ENCODE measurements at regions not wholly inside any gene's neighbourhood (a gene's known extent, or its start where the extent isn't known, plus 50 kb on each side); places are given as distances from the start of the nearest gene placed in this dataset.
A peak's percentile ranks its signal among the peaks of the same experiment; 100 is the strongest.
"Not testable (repeated sequence)": the region's sequence is repeated elsewhere in the genome, so short reads cannot be mapped to it uniquely, and the experiment has no call there.

DNA sequence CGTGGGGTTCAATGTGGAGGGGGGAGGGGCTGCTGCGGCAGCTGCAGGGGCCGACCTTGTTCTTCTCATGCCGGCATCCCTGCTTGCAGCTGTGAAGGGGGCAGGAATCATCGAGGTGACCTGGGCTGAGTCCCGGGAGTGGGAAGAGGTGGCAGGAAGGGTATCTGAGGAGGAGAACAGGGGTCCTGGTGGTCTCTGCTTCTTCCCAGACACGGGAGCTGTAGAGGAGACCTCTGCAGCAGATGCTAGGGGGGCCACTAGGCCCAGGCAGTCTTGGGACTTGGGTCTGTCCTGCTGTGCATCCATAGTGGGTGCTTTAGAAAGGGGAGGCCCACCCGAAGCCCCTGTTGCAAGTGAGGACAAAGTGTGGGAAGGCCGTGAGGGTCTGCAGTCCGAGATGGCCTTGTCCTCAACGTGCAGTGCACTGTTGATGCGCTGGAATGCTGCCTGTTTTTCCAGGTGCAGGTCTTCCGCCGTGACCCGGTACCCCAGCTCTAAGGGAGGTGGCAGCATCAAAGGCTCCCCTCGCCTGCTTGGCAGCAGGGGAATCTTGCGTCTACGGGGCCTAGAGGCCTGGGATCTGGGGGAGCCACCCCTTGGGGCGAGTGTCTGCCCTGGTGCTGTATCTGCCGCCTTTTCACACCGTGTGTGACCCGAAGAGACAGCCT, 1370.0 kb downstream of the CDH12 start:
- RAD21 ChIA-PET (ENCODE audit: unreplicated experiment); SMC1A ChIA-PET (ENCODE audit: uncharacterized antibody, unreplicated experiment): not testable (repeated sequence)

DNA sequence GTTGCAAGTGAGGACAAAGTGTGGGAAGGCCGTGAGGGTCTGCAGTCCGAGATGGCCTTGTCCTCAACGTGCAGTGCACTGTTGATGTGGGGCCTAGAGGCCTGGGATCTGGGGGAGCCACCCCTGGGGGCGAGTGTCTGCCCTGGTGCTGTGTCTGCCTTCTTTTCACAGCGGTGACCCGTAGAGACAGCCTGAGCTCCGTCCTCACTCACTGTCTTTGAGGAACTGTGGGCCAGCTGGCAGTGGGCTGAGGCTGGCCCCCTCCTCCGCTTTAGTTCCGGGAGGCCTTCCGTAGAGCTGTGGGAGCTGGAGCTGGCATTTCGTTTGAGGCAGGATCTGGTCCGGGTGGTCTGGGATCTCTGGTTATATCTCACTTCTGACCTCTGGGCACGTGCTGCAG, 1370.6 kb downstream of the CDH12 start:
- POLR2A ChIA-PET; CTCF ChIA-PET; RAD21 ChIA-PET (ENCODE audit: unreplicated experiment); FAIRE-seq; H3K27me3 ChIP-seq (replicated peaks in 1 of 2; ENCODE audit: control insufficient read depth in 2 of 2, insufficient read depth in 2 of 2, low read length in 1 of 2); intact Hi-C loops (cut with micrococcal nuclease; ENCODE audit: unreplicated experiment); H3K4me1 ChIP-seq (ENCODE audit: control insufficient read depth, insufficient read depth, low read length); ATAC-seq; SMC1A ChIA-PET (ENCODE audit: uncharacterized antibody, unreplicated experiment); DNase-seq (ENCODE audit: low read depth, low spot score); in situ Hi-C loops (cut with MboI); H3K79me2 ChIP-seq (ENCODE audit: control insufficient read depth, insufficient read depth, low read length); H3K9me3 ChIP-seq (replicated peaks; ENCODE audit: control insufficient read depth, insufficient read depth, low read length); H3K36me3 ChIP-seq (ENCODE audit: control insufficient read depth in 2 of 2, insufficient read depth in 2 of 2, low read length in 1 of 2); H4K20me1 ChIP-seq (ENCODE audit: control insufficient read depth, insufficient read depth); BruUV-seq (replicated peaks); H3K27ac ChIP-seq (ENCODE audit: control insufficient read depth, insufficient read depth); H3K4me2 ChIP-seq (ENCODE audit: control insufficient read depth, insufficient read depth); H3K9ac ChIP-seq (ENCODE audit: control insufficient read depth, insufficient read depth, low read length); H3K4me3 ChIP-seq; H2AFZ ChIP-seq (ENCODE audit: control insufficient read depth, low read depth, low read length): not testable (repeated sequence)
- WGBS (ENCODE audit: insufficient coverage, insufficient replicate concordance, low lambda C conversion rate, missing lambda C conversion rate): 86% methylated on average over 13 of the region's 13 CpGs

More for the DNA sequence above, 1370.0 kb downstream of the CDH12 start:
- H3K27ac ChIP-seq (ENCODE audit: control insufficient read depth, insufficient read depth); H3K4me2 ChIP-seq (ENCODE audit: control insufficient read depth, insufficient read depth); H3K36me3 ChIP-seq (ENCODE audit: control insufficient read depth in 2 of 2, insufficient read depth in 2 of 2, low read length in 1 of 2); intact Hi-C loops (cut with micrococcal nuclease; ENCODE audit: unreplicated experiment); ATAC-seq; H3K27me3 ChIP-seq (replicated peaks in 1 of 2; ENCODE audit: control insufficient read depth in 2 of 2, insufficient read depth in 2 of 2, low read length in 1 of 2); H3K9ac ChIP-seq (ENCODE audit: control insufficient read depth, insufficient read depth, low read length); POLR2A ChIA-PET; H2AFZ ChIP-seq (ENCODE audit: control insufficient read depth, low read depth, low read length); H4K20me1 ChIP-seq (ENCODE audit: control insufficient read depth, insufficient read depth); H3K79me2 ChIP-seq (ENCODE audit: control insufficient read depth, insufficient read depth, low read length); H3K4me3 ChIP-seq; DNase-seq (ENCODE audit: low read depth, low spot score); in situ Hi-C loops (cut with MboI); FAIRE-seq; CTCF ChIA-PET; BruUV-seq (replicated peaks); H3K4me1 ChIP-seq (ENCODE audit: control insufficient read depth, insufficient read depth, low read length); H3K9me3 ChIP-seq (replicated peaks; ENCODE audit: control insufficient read depth, insufficient read depth, low read length): not testable (repeated sequence)
- 93% methylated on average over 20 of the region's 22 CpGs for WGBS (ENCODE audit: insufficient coverage, insufficient replicate concordance, low lambda C conversion rate, missing lambda C conversion rate)

DNA sequence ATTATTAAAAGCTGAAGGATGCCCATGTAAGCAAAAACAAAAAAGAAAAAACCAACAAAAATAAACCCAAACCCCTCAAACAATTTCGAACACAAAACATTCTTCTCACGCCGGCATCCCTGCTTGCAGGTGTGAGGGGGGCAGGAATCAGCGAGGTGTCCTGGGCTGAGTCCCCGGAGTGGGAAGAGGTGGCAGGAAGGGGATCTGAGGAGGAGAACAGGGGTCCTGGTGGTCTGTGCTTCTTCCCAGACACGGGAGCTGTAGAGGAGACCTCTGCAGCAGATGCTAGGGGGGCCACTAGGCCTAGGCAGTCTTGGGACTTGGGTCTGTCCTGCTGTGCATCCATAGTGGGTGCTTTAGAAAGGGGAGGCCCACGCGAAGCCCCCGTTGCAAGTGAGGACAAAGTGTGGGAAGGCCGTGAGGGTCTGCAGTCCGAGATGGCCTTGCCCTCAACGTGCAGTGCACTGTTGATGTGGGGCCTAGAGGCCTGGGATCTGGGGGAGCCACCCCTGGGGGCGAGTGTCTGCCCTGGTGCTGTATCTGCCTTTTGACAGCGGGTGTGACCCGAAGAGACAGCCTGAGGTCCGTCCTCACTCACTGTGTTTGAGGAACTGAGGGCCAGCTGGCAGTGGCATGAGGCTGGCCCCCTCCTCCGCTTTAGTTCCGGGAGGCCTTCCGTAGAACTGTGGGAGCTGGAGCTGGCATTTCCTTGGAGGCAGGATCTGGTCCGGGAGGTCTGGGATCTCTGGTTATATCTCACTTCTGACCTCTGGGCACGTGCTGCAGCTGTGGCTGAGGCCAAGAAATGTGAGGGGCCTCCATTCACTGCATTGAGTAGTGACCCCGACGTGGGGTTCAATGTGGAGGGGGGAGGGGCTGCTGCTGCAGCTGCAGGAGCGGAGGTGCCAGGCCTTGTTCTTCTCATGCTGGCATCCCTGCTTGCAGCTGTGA, 1371.5 kb downstream of the CDH12 start:
- H3K36me3 ChIP-seq (ENCODE audit: control insufficient read depth in 2 of 2, insufficient read depth in 2 of 2, low read length in 1 of 2); CTCF ChIA-PET; H3K4me1 ChIP-seq (ENCODE audit: control insufficient read depth, insufficient read depth, low read length); H2AFZ ChIP-seq (ENCODE audit: control insufficient read depth, low read depth, low read length); BruUV-seq (replicated peaks); RAD21 ChIA-PET (ENCODE audit: unreplicated experiment); POLR2A ChIA-PET; ATAC-seq; H3K4me3 ChIP-seq; SMC1A ChIA-PET (ENCODE audit: uncharacterized antibody, unreplicated experiment); H3K79me2 ChIP-seq (ENCODE audit: control insufficient read depth, insufficient read depth, low read length); H3K27ac ChIP-seq (ENCODE audit: control insufficient read depth, insufficient read depth); H3K27me3 ChIP-seq (replicated peaks in 1 of 2; ENCODE audit: control insufficient read depth in 2 of 2, insufficient read depth in 2 of 2, low read length in 1 of 2); in situ Hi-C loops (cut with MboI); FAIRE-seq; DNase-seq (ENCODE audit: low read depth, low spot score); H3K9ac ChIP-seq (ENCODE audit: control insufficient read depth, insufficient read depth, low read length); H3K9me3 ChIP-seq (replicated peaks; ENCODE audit: control insufficient read depth, insufficient read depth, low read length); H4K20me1 ChIP-seq (ENCODE audit: control insufficient read depth, insufficient read depth); intact Hi-C loops (cut with micrococcal nuclease; ENCODE audit: unreplicated experiment); H3K4me2 ChIP-seq (ENCODE audit: control insufficient read depth, insufficient read depth): not testable (repeated sequence)
- WGBS (ENCODE audit: insufficient coverage, insufficient replicate concordance, low lambda C conversion rate, missing lambda C conversion rate): 88% methylated on average over 24 of the region's 24 CpGs

DNA sequence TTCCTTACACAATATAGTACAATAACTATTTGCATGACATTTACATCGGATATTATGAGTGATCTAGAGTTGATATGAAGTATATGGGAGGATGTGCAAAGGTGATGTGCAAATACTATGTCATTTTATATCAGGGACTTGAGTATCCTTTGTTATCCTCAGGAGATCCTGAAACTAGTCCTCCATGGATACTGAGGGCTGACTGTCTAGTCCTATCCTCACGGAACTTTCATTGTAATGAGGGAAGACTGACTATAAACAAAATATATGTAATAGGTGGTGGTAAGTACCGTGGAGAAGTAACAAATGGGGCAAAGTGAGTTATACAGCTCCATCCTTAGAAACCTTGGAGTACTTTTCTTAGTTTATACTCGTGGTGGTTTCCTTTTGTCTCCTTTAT, 1373.1 kb downstream of the CDH12 start:
- BruUV-seq (replicated peaks); H4K20me1 ChIP-seq (ENCODE audit: control insufficient read depth, insufficient read depth); FAIRE-seq; H3K4me1 ChIP-seq (ENCODE audit: control insufficient read depth, insufficient read depth, low read length); H3K27ac ChIP-seq (ENCODE audit: control insufficient read depth, insufficient read depth); ATAC-seq; H3K4me2 ChIP-seq (ENCODE audit: control insufficient read depth, insufficient read depth); H3K79me2 ChIP-seq (ENCODE audit: control insufficient read depth, insufficient read depth, low read length); H3K4me3 ChIP-seq; SMC1A ChIA-PET (ENCODE audit: uncharacterized antibody, unreplicated experiment); CTCF ChIA-PET; in situ Hi-C loops (cut with MboI); H3K9me3 ChIP-seq (replicated peaks; ENCODE audit: control insufficient read depth, insufficient read depth, low read length); H3K9ac ChIP-seq (ENCODE audit: control insufficient read depth, insufficient read depth, low read length); H3K27me3 ChIP-seq (replicated peaks in 1 of 2; ENCODE audit: control insufficient read depth in 2 of 2, insufficient read depth in 2 of 2, low read length in 1 of 2); H2AFZ ChIP-seq (ENCODE audit: control insufficient read depth, low read depth, low read length); H3K36me3 ChIP-seq (ENCODE audit: control insufficient read depth in 2 of 2, insufficient read depth in 2 of 2, low read length in 1 of 2); intact Hi-C loops (cut with micrococcal nuclease; ENCODE audit: unreplicated experiment); POLR2A ChIA-PET; RAD21 ChIA-PET (ENCODE audit: unreplicated experiment): not testable (repeated sequence)
- DNase-seq (ENCODE audit: low read depth, low spot score): peak; percentile 5
- 70% methylated on average over 4 of the region's 4 CpGs for WGBS (ENCODE audit: insufficient coverage, insufficient replicate concordance, low lambda C conversion rate, missing lambda C conversion rate)

Measured in GM12878 (cell line).